Activated CD4-positive, alpha-beta T cell treated with anti-CD3 and anti-CD28 coated beads for 36 hours (primary cell): ENCODE measurements at regions not wholly inside any gene's neighbourhood (a gene's known extent, or its start where the extent isn't known, plus 50 kb on each side); places are given as distances from the start of the nearest gene placed in this dataset.

ENCODE experiments used
- ATAC-seq: fragments of 200-7000 bp; cut with Tn5 transposase; one replicate; pipeline ENCODE4 v1.10.0; 2021; ENCODE audit warnings: mild to moderate bottlenecking, moderate library complexity
- CTCF ChIA-PET: fragments of 350-600 bp; sonication (Branson Sonifier 250); formaldehyde crosslinking; loops from one replicate; lab custom pipeline; 2021; ENCODE audit warnings: antibody characterized with exemption; lab: Charles Lee
- POLR2A ChIA-PET: fragments of 350-600 bp; sonication (Branson Sonifier 250); formaldehyde crosslinking; loops from one replicate; lab custom pipeline; 2021; ENCODE audit warnings: antibody characterized with exemption, inconsistent platforms; lab: Charles Lee
- DNase-seq: peaks from one replicate; pipeline ENCODE4 v3.0.0-alpha.2; 2020
- H3K27ac Mint-ChIP-seq: one replicate; pipeline ENCODE4 v1.8.0; 2021; ENCODE audit warnings: mixed read lengths
- H3K27me3 Mint-ChIP-seq: one replicate; pipeline ENCODE4 v1.8.0; 2021; ENCODE audit warnings: mixed read lengths
- H3K36me3 Mint-ChIP-seq: one replicate; pipeline ENCODE4 v1.8.0; 2021; ENCODE audit warnings: low read depth, mixed read lengths
- H3K4me1 Mint-ChIP-seq: one replicate; pipeline ENCODE4 v1.8.0; 2021; ENCODE audit warnings: mixed read lengths
- H3K4me3 Mint-ChIP-seq: one replicate; pipeline ENCODE4 v1.8.0; 2021; ENCODE audit warnings: mild to moderate bottlenecking, moderate library complexity, mixed read lengths
- H3K9me3 Mint-ChIP-seq: one replicate; pipeline ENCODE4 v1.8.0; 2021; ENCODE audit warnings: low read depth, mixed read lengths
- intact Hi-C, 2 experiments: fragments of 100-400 bp; cut with DNase I in 1 of 2; cut with micrococcal nuclease in 1 of 2; formaldehyde crosslinking; loops; one replicate each; pipeline versions ENCODE4 v1.14.2 to v1.15.1; 2022 to 2024; cut with DNase I, micrococcal nuclease

DNA sequence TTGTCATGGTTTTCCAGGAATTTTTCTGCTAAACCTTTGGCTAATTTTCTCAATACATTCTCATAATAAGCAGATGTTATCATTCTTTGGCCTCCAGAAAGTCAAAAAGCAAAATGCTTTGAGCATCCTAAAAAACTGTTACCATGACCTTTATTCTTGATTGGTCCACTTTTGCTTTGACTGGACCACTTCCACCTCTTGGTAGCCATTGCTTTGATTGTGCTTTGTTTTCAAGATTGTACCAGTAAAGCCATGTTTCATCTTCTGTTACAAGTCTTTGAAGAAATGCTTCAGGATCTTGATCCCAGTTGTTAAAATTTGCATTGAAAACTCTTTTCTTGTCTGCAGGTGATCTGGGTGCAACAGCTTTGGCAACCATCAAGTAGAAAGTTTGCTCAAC, 180.1 kb downstream of the DUSP6 start:
- no peak for ATAC-seq
- H3K36me3 Mint-ChIP-seq = no peaks in the 10 kb centered on the region
- peaks cover 11% of the 10 kb centered on the region for H3K4me1 Mint-ChIP-seq
- no peaks in the 10 kb centered on the region for H3K27me3 Mint-ChIP-seq
- DNase-seq = no peak
- no peak overlapping the region for H3K4me3 Mint-ChIP-seq
- H3K27ac Mint-ChIP-seq = no peak overlapping the region
- CTCF ChIA-PET = no interaction called here
- intact Hi-C loops = no loop called here
- POLR2A ChIA-PET = no interaction called here
- H3K9me3 Mint-ChIP-seq = peaks cover 5% of the 10 kb centered on the region

DNA sequence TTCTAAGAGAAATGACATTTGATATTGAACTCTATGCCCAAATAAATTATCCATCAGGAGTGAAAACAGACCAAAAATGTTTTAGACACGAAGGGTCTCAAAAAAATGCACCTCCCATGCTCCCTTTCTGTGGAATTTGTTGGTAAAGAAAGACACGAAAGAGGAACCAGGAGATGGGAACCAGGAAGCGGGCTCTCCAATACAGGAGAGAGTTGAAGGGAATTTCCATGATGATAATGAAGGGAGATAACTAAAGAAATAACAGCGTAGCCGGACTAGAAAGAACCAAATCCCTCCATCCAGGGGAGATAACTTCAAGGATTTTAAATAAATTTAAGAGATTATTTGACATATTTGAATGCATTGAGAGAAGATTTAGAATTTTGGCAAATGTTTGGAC, 183.0 kb downstream of the DUSP6 start:
- Mint-ChIP-seq H3K4me1 (peaks cover 24% of the 10 kb centered on the region), H3K27me3 (no peaks in the 10 kb centered on the region), H3K36me3 (no peaks in the 10 kb centered on the region), H3K4me3 (no peak overlapping the region), H3K9me3 (peaks cover 5% of the 10 kb centered on the region), H3K27ac (no peak overlapping the region)
- no peak for ATAC-seq
- intact Hi-C loops = no loop called here
- ChIA-PET POLR2A (no interaction called here), CTCF (interaction anchor here (1.6 kb wide), 1 partner anchor 183 kb away, joined by 4 read pairs; the partner anchor contains the start of gene DUSP6)
- no peak for DNase-seq

DNA sequence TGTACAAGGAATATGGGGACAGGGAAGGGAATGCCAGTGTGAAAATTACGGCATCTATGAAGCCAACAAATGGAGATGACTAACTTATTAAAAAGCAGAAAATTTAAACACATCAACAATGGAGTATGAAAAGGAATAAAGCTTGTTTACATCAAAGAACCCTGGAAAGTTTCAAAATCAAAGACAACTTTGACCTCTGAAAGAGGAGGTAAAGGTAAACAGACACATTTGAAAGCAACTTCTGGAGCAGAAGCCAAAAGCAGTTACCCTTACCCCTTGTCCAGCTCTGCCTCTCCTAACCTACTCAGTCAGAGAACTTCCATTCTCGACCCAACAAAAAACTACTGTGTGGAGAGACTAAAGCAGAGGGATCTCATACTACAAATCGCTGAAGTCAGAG, 184.3 kb downstream of the DUSP6 start:
- Mint-ChIP-seq H3K36me3 (no peaks in the 10 kb centered on the region), H3K27ac (no peak overlapping the region), H3K4me1 (peaks cover 24% of the 10 kb centered on the region), H3K27me3 (no peaks in the 10 kb centered on the region), H3K4me3 (no peak overlapping the region), H3K9me3 (peaks cover 5% of the 10 kb centered on the region)
- POLR2A ChIA-PET = no interaction called here
- CTCF ChIA-PET = interaction anchor here (1.0 to 1.6 kb wide), 3 partner anchors 33 to 184 kb away, joined by 3 to 4 read pairs (median 3); partner anchors contain the start of gene DUSP6
- ATAC-seq (no peak), DNase-seq (no peak)
- intact Hi-C loops = no loop called here

DNA sequence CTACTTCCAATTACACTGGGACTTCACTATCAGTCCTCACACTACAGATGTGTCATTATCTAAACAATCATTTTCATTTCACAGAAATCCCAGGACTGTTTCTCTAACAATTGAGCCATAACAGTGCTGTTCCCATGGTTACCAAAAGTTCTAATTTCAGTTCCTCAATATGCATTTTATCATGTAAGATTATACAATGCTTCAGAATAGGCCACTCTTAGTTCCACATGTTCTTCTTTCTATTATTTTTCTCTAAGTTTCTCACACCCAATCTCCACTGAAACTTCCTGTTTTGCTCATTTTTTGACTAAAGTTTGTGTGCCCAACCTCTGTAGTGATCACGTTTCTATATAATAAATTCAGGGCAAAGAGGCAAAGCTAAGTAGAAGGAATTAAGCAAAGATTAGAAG, 185.8 kb downstream of the DUSP6 start:
- ATAC-seq = no peak
- ChIA-PET POLR2A (no interaction called here), CTCF (interaction anchor here (1.4 kb wide), 2 partner anchors 10 to 14 kb away, joined by 5 read pairs; no protein-coding TSS in a partner anchor)
- no peaks in the 10 kb centered on the region for H3K9me3 Mint-ChIP-seq
- DNase-seq = no peak
- H3K36me3 Mint-ChIP-seq = no peaks in the 10 kb centered on the region
- H3K27me3 Mint-ChIP-seq = no peaks in the 10 kb centered on the region
- H3K4me3 Mint-ChIP-seq = no peak overlapping the region
- no peak overlapping the region for H3K27ac Mint-ChIP-seq
- intact Hi-C loops = no loop called here
- H3K4me1 Mint-ChIP-seq = peaks cover 22% of the 10 kb centered on the region

DNA sequence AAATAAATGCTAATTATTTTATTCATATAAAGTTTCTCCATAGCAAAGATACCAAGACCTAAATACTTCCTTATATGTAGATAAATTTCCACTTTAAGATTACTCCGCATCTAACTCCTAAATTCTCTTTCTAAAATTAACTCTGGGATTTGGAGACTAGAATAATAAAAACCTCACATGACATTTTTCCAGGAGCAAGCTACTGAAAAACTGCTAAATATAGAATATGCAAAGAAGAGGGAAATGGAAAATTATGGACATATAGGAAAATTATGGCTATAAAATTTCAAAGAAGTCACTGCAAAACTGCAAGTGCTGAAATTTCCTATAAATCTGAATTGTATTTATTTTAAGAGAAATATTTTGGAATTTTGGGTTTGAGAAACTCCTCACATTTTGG, 186.2 kb downstream of the DUSP6 start:
- Mint-ChIP-seq H3K9me3 (no peaks in the 10 kb centered on the region), H3K4me3 (no peak overlapping the region), H3K27ac (no peak overlapping the region), H3K27me3 (no peaks in the 10 kb centered on the region), H3K4me1 (peaks cover 22% of the 10 kb centered on the region), H3K36me3 (no peaks in the 10 kb centered on the region)
- ChIA-PET CTCF (interaction anchor here (1.1 to 1.4 kb wide), 3 partner anchors 9 to 14 kb away, joined by 3 to 5 read pairs (median 5); no protein-coding TSS in a partner anchor), POLR2A (interaction anchor here (0.9 kb wide), 1 partner anchor 329 kb away, joined by 3 read pairs; no protein-coding TSS in a partner anchor)
- no peak for ATAC-seq
- DNase-seq = no peak
- intact Hi-C loops = no loop called here

DNA sequence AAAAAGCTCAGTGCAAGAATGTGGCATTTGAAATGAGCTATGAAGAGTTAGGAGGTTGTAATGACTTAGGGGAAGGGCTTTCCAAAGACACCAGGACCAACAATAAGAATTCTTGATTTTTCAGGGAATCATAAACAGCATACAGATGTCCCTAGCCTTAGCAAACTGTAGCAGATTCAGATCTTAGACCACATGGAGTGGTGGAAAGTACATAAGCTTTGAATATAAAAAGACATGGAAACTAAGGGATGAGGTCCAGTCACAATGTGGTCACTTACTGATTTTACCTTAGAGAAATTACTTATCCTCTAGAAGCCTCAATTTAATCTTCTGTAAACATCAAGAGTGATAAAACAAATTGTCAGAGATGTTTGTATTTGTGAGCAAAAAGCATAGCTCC, 186.6 kb downstream of the DUSP6 start:
- Mint-ChIP-seq H3K9me3 (no peaks in the 10 kb centered on the region), H3K36me3 (no peaks in the 10 kb centered on the region), H3K4me1 (peaks cover 22% of the 10 kb centered on the region), H3K27me3 (no peaks in the 10 kb centered on the region), H3K4me3 (no peak overlapping the region), H3K27ac (no peak overlapping the region)
- no peak for DNase-seq
- ChIA-PET CTCF (interaction anchor here (0.8 to 1.4 kb wide), 4 partner anchors 9 to 127 kb away, joined by 3 to 5 read pairs (median 4); no protein-coding TSS in a partner anchor), POLR2A (interaction anchor here (0.9 kb wide), 1 partner anchor 329 kb away, joined by 3 read pairs; no protein-coding TSS in a partner anchor)
- no peak for ATAC-seq
- intact Hi-C loops = no loop called here

DNA sequence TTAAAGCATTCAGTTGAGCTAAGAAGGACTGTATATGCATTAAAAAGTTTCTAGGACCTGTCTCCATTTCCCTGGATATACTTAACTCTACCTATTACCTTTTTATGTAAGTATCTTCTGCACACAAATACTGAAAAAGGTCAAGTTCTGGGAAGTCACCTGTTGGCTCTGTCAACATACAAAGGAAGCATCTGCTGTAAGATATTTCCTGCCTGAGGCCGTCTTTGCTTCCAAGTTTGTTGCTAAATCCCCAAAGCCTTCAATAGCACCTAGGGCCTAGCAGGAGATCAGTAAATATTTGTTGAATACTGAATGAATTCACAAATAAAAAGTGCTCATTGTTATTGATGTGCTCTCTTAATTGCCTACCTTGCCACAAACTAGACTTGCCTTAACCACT, 188.4 kb downstream of the DUSP6 start:
- POLR2A ChIA-PET = no interaction called here
- no peak for DNase-seq
- Mint-ChIP-seq H3K4me3 (no peak overlapping the region), H3K27me3 (no peaks in the 10 kb centered on the region), H3K27ac (no peak overlapping the region), H3K9me3 (no peaks in the 10 kb centered on the region), H3K36me3 (no peaks in the 10 kb centered on the region), H3K4me1 (peaks cover 21% of the 10 kb centered on the region)
- ATAC-seq = no peak
- CTCF ChIA-PET = interaction anchor here (1.5 kb wide), 1 partner anchor 17 kb away, joined by 5 read pairs; no protein-coding TSS in a partner anchor
- intact Hi-C loops = loop anchor here (1.0 to 5.0 kb wide), 10 partner anchors 17 to 865 kb away; partner anchors contain the start of genes GALNT4 (in 1 of the 2) and POC1B (in 1 of the 2)

DNA sequence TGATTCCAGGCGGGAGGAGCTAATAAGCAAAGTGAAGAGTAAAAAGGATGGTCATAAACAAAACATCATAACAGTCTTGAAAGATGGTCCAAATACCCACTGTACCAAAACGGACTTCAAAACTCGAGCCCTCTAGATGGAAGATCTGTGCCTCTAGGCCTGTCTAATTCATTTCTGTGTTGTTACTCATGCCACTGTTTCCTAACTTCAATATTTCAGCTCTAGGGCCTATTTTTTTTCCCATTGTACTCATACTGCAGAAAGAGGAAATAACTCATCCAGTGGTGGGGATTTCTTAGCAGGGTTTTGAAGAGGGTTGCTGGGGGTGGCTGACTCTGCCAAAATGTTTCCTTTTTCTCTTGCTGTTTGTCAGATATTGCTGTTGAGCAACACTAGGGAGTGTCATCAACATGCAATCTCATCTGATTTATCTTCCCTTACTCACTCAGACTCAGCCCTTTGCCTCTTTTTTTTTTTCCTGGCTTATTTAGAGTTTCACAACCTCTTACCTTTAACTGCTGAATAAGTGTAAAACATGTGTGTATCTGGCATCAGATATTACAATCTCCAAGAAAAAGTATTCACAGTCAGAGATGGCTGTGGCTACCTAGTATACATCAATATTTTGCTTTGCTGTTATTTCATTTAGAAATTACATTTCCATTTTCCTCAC, 189.6 kb downstream of the DUSP6 start:
- H3K36me3 Mint-ChIP-seq = no peaks in the 10 kb centered on the region
- ATAC-seq = peak; percentile 91
- intact Hi-C loops = loop anchor here (1.0 to 5.0 kb wide), 19 partner anchors 18 to 864 kb away; partner anchors contain the start of genes DUSP6 (in 2 of the 2), GALNT4 (in 1 of the 2) and POC1B (in 1 of the 2)
- ChIA-PET CTCF (interaction anchor here (0.7 to 1.5 kb wide), 6 partner anchors 11 to 145 kb away, joined by 3 to 6 read pairs (median 4); no protein-coding TSS in a partner anchor), POLR2A (interaction anchor here (0.5 to 1.2 kb wide), 6 partner anchors 18 to 189 kb away, joined by 3 to 12 read pairs (median 4); partner anchors contain the start of gene DUSP6)
- H3K27me3 Mint-ChIP-seq = no peaks in the 10 kb centered on the region
- peaks cover 14% of the 10 kb centered on the region for H3K4me1 Mint-ChIP-seq
- H3K9me3 Mint-ChIP-seq = no peaks in the 10 kb centered on the region
- H3K27ac Mint-ChIP-seq = no peak overlapping the region
- peak; percentile 82 for DNase-seq
- H3K4me3 Mint-ChIP-seq = no peak overlapping the region

DNA sequence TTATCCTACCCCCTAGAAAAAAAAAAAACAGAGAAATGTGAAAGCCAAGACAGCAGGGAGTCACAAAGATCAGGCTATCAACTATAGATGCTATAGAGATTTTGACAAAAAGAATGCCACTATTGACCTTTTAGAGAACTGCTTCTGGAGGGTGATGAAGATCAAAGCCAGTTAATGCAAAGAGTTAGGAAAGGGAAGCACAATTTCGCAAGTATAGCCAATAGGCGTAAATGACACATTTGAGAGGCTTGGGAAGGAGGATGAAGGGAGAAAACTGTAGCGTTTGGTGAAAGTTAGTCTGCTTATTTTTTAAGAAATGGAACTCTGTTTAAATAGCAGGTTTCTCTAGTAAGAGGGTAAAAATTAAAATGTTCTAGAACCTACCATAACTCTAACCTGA, 190.7 kb downstream of the DUSP6 start:
- CTCF ChIA-PET = interaction anchor here (0.7 kb wide), 1 partner anchor 366 kb away, joined by 3 read pairs; no protein-coding TSS in a partner anchor
- DNase-seq (no peak), ATAC-seq (no peak)
- intact Hi-C loops = loop anchor here (5.0 kb wide), 4 partner anchors 301 to 596 kb away; partner anchors contain the start of genes GALNT4 (in 1 of the 2) and POC1B (in 1 of the 2)
- Mint-ChIP-seq H3K4me3 (no peak overlapping the region), H3K27me3 (no peaks in the 10 kb centered on the region), H3K9me3 (no peaks in the 10 kb centered on the region), H3K27ac (no peak overlapping the region), H3K36me3 (no peaks in the 10 kb centered on the region), H3K4me1 (peaks cover 20% of the 10 kb centered on the region)
- POLR2A ChIA-PET = interaction anchor here (0.6 kb wide), 1 partner anchor 333 kb away, joined by 3 read pairs; no protein-coding TSS in a partner anchor

DNA sequence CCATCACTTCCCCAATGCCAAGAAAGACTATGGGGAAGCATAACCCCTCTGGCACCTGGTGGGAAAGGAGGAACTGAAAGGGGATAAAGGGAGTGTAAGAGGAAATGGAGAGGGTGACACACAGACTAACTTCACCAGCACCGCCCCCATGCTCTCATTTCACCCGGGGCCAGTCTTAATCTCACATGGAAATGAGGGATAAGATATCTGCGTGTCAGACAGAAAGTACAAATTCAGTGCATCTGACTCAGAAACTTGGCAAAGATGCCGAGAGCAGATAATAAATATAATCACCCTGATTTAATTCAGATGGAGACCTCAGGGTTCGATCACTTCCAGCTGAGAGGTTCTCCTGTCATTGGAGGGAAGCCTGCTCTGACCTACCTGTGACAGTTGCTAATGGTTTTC, 191.6 kb downstream of the DUSP6 start:
- Mint-ChIP-seq H3K27me3 (no peaks in the 10 kb centered on the region), H3K9me3 (no peaks in the 10 kb centered on the region), H3K4me3 (no peak overlapping the region), H3K4me1 (peaks cover 24% of the 10 kb centered on the region), H3K36me3 (no peaks in the 10 kb centered on the region), H3K27ac (no peak overlapping the region)
- intact Hi-C loops = loop anchor here (5.0 kb wide), 4 partner anchors 302 to 597 kb away; partner anchors contain the start of genes GALNT4 (in 1 of the 2) and POC1B (in 1 of the 2)
- CTCF ChIA-PET = interaction anchor here (0.6 to 0.9 kb wide), 3 partner anchors 9 to 280 kb away, joined by 3 read pairs; no protein-coding TSS in a partner anchor
- POLR2A ChIA-PET = no interaction called here
- DNase-seq (peak; percentile 75), ATAC-seq (peak; percentile 45)

DNA sequence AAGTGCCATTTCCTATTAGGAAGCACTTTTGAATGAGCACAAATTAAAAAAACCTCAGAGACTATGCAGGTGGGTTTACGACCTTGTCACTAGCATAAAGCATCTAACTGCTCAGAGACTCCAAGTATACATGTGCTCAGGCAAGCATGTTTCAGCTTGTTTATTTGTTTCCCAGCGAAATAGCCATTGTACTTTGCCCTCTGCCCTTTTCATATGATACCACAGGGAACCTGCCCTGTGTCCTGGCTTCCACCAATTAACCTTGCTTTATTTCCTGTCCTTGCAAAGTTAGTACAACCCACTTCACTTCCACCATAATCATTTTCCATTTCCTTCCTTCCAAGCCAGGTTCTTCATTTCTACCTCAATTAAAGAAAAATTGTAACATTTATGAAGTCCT, 194.9 kb downstream of the DUSP6 start:
- peaks cover 4% of the 10 kb centered on the region for H3K9me3 Mint-ChIP-seq
- peaks cover 19% of the 10 kb centered on the region for H3K4me1 Mint-ChIP-seq
- H3K27me3 Mint-ChIP-seq = no peaks in the 10 kb centered on the region
- no peak for DNase-seq
- peak overlapping the region; percentile 69 for H3K27ac Mint-ChIP-seq
- CTCF ChIA-PET = interaction anchor here (0.8 to 1.6 kb wide), 6 partner anchors 8 to 118 kb away, joined by 3 to 5 read pairs (median 3); no protein-coding TSS in a partner anchor
- no peaks in the 10 kb centered on the region for H3K36me3 Mint-ChIP-seq
- no peak overlapping the region for H3K4me3 Mint-ChIP-seq
- no peak for ATAC-seq
- POLR2A ChIA-PET = no interaction called here
- intact Hi-C loops = no loop called here
